ENCODE measurements at regions not wholly inside any gene's neighbourhood (a gene's known extent, or its start where the extent isn't known, plus 50 kb on each side); places are given as distances from the start of the nearest gene placed in this dataset.
A peak's percentile ranks its signal among the peaks of the same experiment; 100 is the strongest.

DNA sequence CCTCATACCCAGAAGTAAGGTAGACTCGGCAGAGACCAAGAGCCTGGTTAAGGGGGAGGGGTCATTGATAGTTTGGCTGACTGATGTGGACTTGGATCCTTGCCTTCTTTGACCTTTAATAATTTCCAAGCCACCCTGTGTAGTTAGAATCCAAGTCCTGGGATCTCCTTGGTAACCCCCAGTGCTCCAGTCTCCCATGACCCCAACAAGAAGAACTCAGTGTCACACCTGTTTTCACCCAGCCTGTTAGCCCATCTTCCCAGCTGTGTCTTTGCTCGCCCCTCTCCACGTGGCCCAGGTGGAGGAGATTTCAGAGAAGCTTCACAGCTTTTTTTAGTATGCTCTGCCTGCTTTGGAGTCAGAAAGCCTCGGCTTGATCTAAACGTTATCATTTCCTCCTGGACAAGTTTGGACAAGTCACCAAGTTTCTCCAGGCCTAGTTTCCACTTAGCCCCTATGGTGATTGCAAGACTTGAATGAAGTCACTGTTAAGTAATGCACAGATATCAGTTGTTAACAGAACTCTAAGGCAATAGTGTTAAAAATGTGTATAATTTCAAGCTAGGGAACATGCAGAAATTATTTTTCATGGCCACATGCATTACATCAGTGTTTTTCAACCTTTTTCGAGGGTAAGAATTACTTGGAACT, 170.0 kb downstream of the TMEM38B start:
- no peak for DNase-seq

DNA sequence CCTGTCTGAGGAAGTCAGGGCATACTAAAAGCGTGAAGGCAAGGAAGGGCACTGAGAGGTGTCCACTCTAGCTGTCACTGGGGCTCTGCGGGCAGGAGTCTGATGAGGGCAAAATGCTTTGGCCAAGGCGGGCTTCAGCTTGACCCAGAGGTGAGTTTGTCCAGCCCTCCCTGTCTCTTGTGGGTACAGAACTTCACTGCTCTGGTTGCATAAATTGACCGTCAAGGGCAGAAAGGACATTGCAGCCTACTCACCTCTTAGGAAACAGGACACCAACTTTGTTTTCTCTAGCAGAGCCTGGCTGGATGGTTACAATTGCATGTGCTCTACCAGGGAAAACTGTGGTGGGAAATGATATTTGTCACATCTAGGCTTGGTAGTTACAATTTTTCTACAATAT, 170.9 kb downstream of the TMEM38B start:
- no peak for DNase-seq

DNA sequence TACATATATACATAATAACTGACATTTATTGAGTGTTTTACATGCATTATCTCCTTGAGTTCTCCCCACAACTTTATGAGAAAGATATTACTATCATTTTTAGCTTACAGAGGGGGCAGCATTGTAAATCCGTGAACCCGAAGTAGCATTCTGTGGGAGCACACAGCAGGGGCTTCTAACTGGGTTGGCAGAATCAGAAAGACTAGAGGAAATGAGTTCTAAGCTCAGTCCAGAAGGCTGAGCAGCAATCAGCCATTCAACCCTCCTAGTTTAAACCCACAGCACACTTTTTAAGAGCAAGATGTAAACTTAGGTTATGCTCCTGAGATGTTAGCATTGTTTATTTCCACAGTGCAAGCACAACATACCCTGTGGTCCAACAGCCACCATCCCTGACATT, 177.2 kb downstream of the TMEM38B start:
- DNase-seq = no peak

DNA sequence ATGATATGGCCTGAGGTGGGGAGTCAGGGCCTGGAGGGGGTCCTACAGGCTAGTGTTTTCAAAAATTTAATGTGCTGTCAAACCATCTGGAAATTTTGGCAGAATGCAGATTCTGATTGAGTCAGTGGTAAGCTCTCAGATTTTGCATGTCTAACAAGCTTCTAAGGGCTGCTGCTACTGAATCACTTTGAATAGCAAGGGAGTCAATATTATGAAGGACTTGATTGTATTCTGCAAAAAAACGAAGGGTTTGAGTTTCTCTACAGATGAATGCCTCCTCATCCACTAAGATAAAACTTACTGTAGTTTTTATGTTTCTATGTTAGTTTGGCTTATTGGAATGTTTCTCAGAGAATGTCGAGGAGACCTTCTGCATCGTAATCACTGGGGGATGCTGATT, 179.5 kb downstream of the TMEM38B start:
- DNase-seq = no peak

DNA sequence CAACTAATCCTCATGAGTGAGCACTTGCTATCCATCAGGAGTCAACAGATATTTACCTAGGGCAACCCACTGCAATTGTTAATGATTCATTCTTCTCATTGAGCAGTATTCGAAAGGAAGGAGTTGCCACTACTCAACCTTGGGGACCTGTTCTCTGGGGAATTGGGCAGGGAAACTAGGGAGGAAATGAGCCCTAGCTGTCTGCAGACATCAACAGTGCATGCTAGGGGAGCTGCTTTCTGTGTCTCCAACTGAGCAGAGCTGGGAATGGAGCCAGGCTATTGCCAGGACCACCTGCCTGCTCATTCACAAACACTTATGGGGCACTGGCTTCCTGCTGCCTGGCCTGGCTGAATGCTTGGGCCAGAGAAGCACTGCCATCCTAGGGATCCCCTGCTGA, 183.4 kb downstream of the TMEM38B start:
- no peak for DNase-seq

DNA sequence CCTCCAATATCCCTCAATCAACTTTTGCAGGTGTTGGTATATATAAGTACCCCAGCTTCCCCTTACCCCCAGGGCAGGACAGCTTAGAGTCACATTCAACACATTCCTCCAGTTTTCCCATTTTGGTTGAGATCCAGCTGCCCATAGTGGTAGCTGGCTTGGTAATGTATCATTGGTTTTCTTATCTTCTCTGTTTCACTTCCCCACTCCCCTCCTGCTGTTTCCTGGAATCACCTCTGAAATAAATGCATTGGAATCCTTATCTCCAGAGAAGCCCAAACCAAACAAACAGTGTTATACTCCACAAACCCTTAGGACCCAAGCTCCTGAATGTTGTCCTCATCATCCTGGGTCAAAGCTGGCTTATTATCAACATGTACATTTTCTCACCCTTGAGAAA, 184.8 kb downstream of the TMEM38B start:
- no peak for DNase-seq

DNA sequence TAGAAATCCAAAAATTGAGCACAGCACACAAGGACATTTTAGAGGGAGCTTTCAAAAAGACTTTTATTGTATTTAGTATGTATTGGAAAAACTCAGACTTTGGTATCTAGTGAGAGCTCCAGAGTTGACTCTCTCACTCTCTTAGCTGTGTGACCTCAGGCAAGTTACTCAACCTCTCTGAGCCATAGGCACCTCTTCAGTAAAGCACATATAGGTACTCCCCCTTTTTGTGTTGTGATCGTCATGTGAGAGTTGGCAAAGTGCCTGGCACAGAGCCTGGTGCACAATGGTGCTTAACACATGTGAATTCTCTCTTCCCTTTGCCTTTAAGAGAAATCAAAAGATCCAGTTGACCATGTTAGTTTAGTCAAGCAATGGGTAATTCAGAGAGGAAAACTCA, 186.2 kb downstream of the TMEM38B start:
- no peak for DNase-seq

DNA sequence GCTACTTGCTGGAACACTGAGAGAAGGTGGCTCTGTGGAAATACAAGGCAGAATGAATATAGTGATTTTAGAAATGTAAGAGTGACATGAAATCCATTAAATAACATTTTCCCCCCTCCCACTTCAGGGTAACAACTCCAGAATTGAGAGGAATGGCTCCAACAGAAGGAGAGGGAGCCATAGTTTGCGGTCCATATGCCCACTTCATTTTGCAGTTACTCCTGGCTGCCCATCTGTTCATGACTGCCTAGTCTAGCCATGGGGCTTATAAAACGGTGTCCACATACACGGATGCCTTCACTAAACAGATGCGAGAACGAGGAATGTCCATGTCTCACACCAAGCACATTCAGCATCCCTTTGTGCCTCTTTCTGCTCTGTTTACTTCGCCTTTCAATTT, 186.7 kb downstream of the TMEM38B start:
- no peak for DNase-seq

DNA sequence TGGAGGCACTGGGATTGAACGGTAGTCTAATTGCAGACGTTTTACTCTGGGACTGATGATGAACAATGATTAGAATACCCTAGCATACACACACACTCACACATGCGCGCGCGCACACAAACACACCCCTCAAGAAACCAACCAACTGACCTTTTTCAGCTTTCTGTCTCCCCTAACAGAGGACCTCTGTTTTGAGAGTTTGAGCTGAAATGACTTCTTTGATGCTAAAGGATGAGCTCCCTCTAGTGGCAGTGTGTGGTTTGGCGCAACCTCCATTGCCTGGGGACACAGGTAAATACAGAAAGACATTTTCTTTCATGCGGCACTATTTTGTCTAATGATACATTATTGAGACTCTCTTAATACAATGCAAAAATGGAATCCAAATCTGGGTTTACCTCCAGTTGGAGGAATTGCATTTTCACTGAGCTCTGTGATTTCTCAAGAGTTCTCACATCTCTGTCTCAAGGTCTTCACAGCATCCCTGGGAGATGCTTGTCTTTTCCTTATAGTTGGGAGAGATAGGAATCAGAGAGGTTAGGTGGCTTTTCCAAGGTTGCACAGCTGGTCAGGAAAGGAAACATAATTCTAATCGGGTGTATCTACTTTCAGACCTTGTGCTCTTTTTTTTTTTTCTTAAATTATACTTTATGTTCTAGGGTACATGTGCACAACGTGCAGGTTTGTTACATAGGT, 187.5 kb downstream of the TMEM38B start:
- peak; percentile 19 for DNase-seq

DNA sequence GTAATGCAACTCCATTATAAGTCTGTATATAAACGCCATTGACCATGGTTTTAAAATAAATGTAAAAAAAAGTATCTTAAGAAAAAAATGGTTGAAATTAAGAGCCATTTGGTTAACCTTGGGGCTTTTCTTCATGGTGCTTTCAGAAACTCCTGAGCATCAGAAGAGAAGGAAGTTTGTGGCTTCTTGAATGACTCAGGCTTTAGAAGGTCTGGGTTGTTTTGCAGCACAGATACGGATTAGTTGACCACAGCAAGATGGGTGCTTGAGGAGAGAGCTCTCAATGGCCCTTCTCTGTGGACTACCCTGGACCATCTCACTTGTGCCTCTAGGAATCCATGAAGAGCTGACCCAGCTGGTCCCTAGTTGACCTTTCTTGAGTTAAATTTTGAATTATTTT, 189.5 kb downstream of the TMEM38B start:
- DNase-seq = no peak

DNA sequence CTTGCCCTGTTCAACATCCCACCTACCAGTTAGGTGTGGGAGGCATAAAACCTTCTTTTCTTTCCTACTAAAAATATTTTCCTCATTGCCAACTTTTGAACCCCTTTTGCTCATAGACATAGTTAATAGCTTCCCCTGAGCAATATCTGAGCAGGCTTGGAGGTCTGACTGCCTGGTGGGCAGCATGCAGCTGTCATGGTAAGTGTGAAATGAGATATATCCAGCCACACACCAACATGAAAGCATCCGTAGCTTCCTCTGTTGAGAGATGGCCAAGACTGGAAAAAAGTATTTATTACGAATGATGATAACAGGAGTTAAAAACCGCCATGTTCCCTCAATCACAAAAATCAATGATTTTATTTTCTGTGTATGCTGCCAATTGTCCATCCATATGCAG, 190.1 kb downstream of the TMEM38B start:
- no peak for DNase-seq

DNA sequence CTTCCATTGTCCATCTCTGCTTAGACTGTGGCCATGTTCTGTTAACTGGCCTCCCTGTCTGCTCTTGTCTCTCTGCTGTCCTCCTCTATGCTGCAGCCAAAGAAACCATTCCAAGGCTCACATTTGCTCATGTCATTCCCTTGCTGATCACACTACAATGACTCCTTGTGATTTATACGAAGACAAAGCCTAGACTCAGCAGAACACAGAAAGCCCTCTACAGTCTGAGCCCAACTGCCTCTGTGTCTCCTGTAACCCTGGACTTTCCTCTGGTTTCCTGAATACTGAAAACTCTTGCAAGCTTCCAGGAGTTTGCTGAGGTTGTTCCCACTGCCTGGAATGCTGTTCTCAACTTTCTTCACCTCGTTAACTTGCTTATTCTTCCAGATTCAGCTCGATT, 191.8 kb downstream of the TMEM38B start:
- no peak for DNase-seq

DNA sequence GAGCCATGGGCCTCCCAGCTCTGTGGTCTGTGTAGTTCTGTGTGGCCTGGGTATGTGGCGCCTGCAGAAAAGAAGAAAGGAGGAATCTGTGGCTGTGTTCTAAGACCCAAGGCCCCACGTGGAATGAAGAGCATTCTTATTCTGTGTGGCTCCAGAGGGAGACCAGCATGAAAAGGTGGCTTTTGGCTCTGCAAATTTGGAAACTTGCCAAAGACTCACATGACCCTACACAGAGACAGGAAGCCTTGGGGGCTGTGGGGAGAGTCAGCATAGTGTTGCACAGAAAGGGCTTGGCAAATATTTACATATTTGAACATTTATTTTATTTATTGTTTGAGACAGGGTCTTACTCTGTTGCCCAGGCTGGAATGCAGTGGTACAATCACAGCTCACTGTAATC, 193.3 kb downstream of the TMEM38B start:
- no peak for DNase-seq

DNA sequence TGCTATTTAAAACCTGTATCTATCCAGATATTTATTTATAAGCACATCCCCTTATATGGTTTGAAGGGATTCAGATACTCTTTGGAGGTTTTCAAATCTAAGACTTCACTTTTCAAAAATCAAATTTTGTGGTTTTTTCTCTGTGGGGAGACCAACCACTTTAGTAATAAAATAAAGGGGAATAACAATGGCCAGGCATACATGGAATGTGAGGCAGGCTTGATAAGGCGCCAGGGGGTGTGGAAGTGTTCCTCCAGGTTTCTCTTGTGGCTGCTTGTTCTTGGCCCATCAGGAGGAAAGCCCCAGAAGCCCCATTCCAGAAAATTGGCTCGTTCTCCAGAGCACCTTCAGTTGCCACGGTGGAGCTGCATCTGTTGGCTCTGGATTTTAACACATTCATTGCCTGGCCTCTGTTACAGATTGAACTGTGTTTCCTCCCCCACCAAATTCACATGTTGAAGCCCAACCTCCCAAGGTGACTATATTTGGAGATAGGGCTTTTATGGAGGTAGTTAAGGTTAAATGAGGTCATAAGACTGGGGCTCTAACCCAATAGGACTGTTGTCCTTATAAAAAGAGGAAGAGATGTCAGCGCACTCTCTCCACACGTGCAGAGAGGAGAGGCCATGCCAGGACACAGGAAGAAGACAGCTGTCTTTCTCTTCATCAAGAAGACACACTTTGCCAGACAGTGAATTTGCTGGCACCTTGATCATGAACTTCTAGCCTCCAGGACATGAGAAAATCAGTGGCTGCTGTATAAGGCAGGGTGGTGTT, 195.9 kb downstream of the TMEM38B start:
- no peak for DNase-seq

DNA sequence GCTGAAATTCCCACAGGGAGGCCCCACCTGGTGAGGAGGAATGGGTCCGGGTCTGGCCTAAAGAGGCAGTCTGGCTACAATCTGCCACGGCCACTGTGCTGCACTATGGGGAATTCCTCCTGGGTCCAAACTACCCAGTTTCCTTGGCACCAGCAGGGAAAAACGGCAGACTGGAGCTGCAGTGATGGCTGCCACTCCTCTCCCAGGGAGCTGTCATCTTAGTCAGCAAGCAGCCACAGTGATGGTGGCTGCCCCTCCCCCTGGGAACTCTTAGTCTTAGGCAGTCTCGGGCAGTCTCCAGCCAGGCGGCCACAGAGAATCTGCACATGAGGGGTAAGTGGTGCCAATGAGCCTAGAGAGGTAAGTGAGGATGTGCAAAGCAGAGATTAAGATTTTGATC, 205.8 kb downstream of the TMEM38B start:
- DNase-seq = no peak

DNA sequence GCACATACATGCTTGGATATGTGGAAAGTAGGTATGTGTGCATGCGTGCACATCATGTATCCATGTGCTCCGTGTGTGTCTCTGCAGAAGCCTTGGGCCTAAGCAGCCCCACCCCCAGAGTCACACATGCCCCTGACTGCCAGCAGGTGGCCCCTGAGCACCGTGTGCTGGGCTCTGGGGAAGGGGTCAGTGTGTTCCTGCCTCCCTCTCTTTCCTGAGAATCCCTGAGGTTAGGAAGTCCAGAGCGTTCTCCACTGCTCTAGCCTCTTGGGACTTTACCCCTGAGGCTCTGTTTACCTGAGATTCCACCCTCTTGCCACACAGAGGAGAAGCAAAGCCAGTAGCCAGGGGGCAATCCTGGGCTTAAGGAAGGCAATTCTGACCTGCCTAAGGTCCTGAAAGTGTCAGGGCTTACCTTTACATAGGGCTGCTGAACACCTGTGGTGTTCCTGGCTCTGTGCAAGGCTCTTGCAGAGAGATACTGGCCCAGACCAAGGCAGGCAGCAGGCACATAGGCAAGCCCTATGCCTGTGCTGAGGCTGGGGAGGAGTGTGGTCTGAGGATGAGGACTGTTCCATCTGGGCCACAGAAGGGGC, 207.3 kb downstream of the TMEM38B start:
- no peak for DNase-seq

DNA sequence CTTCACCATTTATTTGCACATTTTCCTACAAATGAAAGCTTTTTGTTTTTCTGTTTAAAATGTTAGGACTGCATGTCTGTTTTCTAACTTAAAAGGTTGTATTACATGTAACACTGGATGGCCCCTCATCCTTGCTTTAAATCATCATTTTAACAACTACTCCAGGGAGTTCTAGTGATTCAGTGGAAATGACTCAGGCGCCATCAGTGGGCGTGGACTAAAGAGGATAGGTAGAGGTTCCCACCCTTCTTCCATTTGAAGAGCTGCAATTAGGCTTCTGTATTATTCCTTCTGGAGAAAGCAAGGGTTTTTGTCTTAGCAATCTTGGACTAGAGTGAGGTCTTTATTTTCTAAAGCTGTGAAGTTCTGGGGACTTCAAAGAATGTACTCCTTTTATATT, 213.7 kb downstream of the TMEM38B start:
- DNase-seq = peak; percentile 1

DNA sequence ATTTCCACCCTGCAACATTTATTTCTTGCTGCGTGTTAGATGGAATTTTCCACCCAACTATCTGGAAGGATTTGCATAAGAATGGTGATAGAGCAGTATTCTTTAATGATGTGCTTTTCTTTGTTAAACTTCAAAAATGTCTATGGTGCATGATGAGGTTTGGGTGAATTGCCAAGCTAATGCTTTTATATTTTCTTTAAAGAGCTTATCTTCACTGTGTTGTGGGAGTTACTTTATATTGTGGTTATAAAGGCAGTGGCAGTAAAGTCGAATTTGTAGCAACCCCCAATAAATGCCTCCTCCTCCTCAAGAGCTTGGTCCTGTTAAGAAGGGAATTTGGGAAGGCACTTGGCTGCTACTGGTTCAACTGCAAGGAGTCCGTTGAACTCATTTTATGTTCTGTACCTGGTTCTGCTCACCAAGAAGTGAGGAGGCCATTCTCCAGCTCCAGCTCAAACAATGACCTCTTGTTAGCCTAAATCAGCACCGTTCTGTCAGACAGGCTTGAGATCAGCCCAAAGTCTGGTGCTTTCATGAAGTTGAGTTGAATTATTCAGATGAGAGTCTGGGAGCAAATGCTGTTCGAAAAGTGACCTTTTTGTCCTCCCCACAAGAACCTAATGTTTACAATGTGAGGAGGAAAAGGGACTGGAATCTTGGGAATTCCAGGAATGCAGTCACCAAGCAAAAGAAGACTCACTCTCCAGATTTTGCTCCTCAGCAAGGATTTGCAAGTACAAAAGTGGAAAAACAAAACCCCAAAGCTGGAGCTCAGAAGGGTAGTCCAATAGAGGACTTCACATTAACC, 217.0 kb downstream of the TMEM38B start:
- DNase-seq = no peak

DNA sequence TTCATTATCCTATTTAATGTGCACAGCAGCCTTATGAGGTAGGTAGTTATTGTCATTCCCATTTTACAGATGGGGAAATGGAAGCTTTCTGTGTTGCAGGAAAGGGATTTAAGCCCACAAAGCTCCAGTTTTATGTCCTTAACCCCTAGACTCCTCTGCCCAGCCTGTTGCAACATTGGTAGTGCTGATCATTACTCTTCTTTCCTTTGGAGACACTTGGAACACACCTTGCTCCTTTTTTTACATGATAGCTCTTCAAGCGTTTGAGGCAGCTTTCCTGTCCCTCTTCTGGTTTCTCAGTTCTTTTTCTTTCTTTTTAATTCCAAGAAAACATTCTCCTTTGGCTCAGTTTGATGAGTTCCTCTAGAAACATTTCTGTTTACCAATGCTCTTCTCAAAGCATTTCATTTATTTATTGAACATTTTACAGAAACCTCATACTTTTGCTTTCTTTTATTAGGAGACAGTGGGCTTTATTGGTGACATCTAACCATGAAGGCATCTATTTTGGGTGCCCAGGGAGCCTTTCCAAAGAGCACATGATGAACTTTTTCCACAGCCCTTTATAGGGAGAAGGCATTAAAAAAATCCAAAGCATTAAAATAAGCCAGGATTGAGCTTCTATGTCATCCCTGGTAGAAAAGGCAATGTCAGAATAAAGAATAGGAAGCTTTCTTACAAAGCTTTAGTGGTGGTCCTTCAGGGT, 218.0 kb downstream of the TMEM38B start:
- DNase-seq = no peak

DNA sequence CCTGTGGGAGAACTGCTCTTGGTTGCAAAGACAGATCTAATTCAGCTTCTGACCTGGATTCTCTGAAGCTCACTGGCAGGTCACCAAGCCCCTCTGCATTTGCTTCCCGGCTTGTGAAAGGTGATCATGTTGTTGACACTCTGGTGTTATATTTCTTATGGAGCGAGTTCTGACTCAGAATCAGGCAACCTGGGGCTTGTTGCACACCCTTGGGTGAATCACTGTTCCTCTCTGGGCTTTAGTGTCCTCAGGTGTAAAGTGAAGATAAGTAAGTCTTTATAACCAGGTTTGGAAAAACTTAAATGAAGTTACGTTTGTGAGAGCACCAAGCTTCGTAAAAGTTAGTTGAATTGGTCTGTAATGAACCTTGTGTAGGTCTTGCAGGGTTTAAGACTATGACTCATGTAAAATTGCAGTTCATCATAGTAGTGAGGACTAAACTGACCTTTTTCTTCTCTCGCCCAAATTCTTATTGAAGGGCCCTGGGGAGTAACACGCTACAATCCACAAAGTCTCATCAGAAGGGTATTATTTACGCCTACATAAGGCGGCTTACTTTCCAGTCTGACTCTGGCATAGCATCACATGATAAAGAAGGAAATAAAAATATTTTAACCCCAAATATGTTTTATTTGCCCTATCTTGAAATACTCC, 218.6 kb downstream of the TMEM38B start:
- no peak for DNase-seq

DNA sequence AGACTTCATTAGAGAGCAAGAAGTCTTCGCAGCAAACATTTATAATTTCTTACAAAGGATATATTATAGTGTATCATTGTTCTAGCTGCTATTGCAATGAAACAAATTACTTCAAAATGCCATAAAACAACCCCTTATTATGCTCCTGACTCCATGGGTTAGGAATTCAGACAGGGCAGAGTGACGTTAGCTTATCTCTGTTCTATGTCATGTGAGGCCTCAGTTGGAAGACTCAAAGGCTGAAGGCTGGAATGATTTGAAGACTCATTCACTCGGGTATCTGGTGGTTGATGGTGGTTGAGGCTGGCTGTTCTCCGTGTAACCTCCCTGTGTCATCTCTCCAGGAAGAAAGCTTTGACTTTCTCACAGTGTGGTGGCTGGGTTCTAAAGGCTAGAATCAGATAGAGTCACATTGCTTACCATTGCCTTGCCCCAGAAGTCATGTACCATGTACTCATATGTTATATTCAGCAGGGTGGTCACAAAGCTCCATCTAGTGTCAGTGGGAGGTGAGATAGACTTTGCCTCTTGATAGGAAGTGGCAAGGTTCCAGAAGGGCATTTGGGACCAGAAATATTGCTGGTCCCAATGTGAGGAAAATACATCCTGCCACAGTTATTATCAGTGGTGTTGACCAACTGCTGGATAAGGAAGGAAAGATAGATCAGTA, 226.9 kb downstream of the TMEM38B start:
- no peak for DNase-seq

Measured in T1000 (cell line).